Stimulated activated CD4-positive, alpha-beta T cell treated with anti-CD3 and anti-CD28 coated beads, TNF-alpha, amount 100 ng/mL, for 1 hour (primary cell): ENCODE measurements at regions not wholly inside any gene's neighbourhood (a gene's known extent, or its start where the extent isn't known, plus 50 kb on each side); places are given as distances from the start of the nearest gene placed in this dataset.
"Not testable (repeated sequence)": the region's sequence is repeated elsewhere in the genome, so short reads cannot be mapped to it uniquely, and the experiment has no call there.

Source experiments
- DNase-seq, 3 donors: peaks; one replicate each; pipeline ENCODE4 v3.0.0-alpha.2; 2020; ENCODE audit warnings: low read depth in 3 of 3, low spot score in 1 of 3

- DNase-seq, result no peak
These were observed 187.7 kb downstream of the SATB1 start for GRCh38 chr3:18237251-18238005.

- no peak for DNase-seq
These were observed 188.4 kb downstream of the SATB1 start for GRCh38 chr3:18236726-18237125.

GRCh38 chr3:18234717-18235335, 190.3 kb downstream of the SATB1 start:
- no peak for DNase-seq

- no peak for DNase-seq
These were observed 191.0 kb downstream of the SATB1 start for GRCh38 chr3:18233987-18234716.

- DNase-seq, result no peak
These were observed 192.8 kb downstream of the SATB1 start for GRCh38 chr3:18232317-18232716.

- DNase-seq, result no peak
These were observed 197.1 kb downstream of the SATB1 start for GRCh38 chr3:18228060-18228459.

GRCh38 chr3:18225709-18226108, 199.4 kb downstream of the SATB1 start:
- no peak for DNase-seq

GRCh38 chr3:18224426-18224825, 200.7 kb downstream of the SATB1 start:
- DNase-seq, result no peak

GRCh38 chr3:18223974-18224373, 201.2 kb downstream of the SATB1 start:
- no peak for DNase-seq

- DNase-seq, result no peak
These were observed 201.6 kb downstream of the SATB1 start for GRCh38 chr3:18223571-18223970.

GRCh38 chr3:18222686-18223085, 202.5 kb downstream of the SATB1 start:
- DNase-seq, result no peak

- DNase-seq, result no peak
These were observed 207.5 kb downstream of the SATB1 start for GRCh38 chr3:18217507-18218174.

- DNase-seq, result no peak
These were observed 208.1 kb downstream of the SATB1 start for GRCh38 chr3:18216996-18217395.

- no peak for DNase-seq
These were observed 209.5 kb downstream of the SATB1 start for GRCh38 chr3:18215639-18216038.

GRCh38 chr3:18211116-18211515, 214.0 kb downstream of the SATB1 start:
- no peak for DNase-seq

GRCh38 chr3:18208856-18209255, 216.3 kb downstream of the SATB1 start:
- DNase-seq, result no peak

- DNase-seq, result no peak
These were observed 217.0 kb downstream of the SATB1 start for GRCh38 chr3:18208091-18208490.

- no peak for DNase-seq
These were observed 217.9 kb downstream of the SATB1 start for GRCh38 chr3:18207226-18207625.

GRCh38 chr3:18205701-18206100, 219.4 kb downstream of the SATB1 start:
- DNase-seq, result not testable (repeated sequence)

- DNase-seq, result no peak
These were observed 223.8 kb downstream of the SATB1 start for GRCh38 chr3:18201315-18201714.

- no peak for DNase-seq
These were observed 225.4 kb downstream of the SATB1 start for GRCh38 chr3:18199757-18200156.

GRCh38 chr3:18195836-18196235, 229.3 kb downstream of the SATB1 start:
- DNase-seq, result no peak
